ENCODE measurements at regions not wholly inside any gene's neighbourhood (a gene's known extent, or its start where the extent isn't known, plus 50 kb on each side); places are given as distances from the start of the nearest gene placed in this dataset.

DNA sequence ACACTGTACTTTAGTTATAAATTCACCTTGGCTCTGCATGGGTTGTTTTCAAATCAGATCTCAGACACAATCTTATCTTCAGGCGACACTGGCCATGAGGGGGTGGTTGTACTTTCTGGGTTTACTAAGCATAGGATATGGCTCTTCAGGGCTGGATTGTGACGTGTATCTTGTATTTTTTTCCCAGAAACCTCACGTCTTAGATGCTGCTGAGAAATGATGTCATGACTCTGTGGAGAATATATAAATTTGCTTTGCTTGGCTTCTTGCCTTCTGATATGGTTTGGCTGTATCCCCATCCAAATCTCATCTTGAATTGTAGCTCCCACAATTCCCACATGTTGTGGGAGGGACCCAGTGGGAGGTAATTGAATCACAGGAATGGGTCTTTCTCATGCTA is 82.8 kb upstream of the VSTM5 start:
- TF ChIP-seq, protein P1, sequence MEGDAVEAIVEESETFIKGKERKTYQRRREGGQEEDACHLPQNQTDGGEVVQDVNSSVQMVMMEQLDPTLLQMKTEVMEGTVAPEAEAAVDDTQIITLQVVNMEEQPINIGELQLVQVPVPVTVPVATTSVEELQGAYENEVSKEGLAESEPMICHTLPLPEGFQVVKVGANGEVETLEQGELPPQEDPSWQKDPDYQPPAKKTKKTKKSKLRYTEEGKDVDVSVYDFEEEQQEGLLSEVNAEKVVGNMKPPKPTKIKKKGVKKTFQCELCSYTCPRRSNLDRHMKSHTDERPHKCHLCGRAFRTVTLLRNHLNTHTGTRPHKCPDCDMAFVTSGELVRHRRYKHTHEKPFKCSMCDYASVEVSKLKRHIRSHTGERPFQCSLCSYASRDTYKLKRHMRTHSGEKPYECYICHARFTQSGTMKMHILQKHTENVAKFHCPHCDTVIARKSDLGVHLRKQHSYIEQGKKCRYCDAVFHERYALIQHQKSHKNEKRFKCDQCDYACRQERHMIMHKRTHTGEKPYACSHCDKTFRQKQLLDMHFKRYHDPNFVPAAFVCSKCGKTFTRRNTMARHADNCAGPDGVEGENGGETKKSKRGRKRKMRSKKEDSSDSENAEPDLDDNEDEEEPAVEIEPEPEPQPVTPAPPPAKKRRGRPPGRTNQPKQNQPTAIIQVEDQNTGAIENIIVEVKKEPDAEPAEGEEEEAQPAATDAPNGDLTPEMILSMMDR (IDR thresholded peaks at IDR 0.05; ENCODE audit: insufficient read depth, low read length, poor library complexity, severe bottlenecking) = no peak
- no peak for TF ChIP-seq EZH2phosphoT487 (conservative IDR thresholded peaks at IDR 0.05; ENCODE audit: low read length)
